IPS-18c (cell line): ENCODE measurements at regions not wholly inside any gene's neighbourhood (a gene's known extent, or its start where the extent isn't known, plus 50 kb on each side); places are given as distances from the start of the nearest gene placed in this dataset.
"Not testable (repeated sequence)": the region's sequence is repeated elsewhere in the genome, so short reads cannot be mapped to it uniquely, and the experiment has no call there.

Experiments used
- H3K4me3 ChIP-seq: 2 replicates; pipeline ENCODE4 v1.7.0; 2013; ENCODE audit warnings: low read depth, mild to moderate bottlenecking, low read length, moderate library complexity; ENCODE audit not compliant: insufficient read depth
- H3K9me3 ChIP-seq: one replicate; pipeline ENCODE4 v1.6.1; 2013; ENCODE audit warnings: mild to moderate bottlenecking, low read length, moderate library complexity; ENCODE audit not compliant: control insufficient read depth, insufficient read depth

- Histone ChIP-seq H3K4me3 (no peak overlapping the region), H3K9me3 (no peaks in the 10 kb centered on the region)
These were observed 883.1 kb downstream of the CDH18 start for GRCh38 chr5:19104948-19105347.

- no peak overlapping the region for H3K4me3 ChIP-seq
- H3K9me3 ChIP-seq: no peaks in the 10 kb centered on the region
These were observed 865.1 kb downstream of the CDH18 start for GRCh38 chr5:19122923-19123322.

GRCh38 chr5:19125956-19126713, 861.9 kb downstream of the CDH18 start:
- no peak overlapping the region for H3K4me3 ChIP-seq
- no peaks in the 10 kb centered on the region for H3K9me3 ChIP-seq

GRCh38 chr5:19140276-19140675, 847.7 kb downstream of the CDH18 start:
- Histone ChIP-seq H3K4me3 (no peak overlapping the region), H3K9me3 (no peaks in the 10 kb centered on the region)

GRCh38 chr5:19141937-19142524, 846.0 kb downstream of the CDH18 start:
- H3K4me3 ChIP-seq, H3K9me3 ChIP-seq: not testable (repeated sequence)

GRCh38 chr5:19142713-19143414, 845.1 kb downstream of the CDH18 start:
- not testable (repeated sequence) for H3K9me3 ChIP-seq, H3K4me3 ChIP-seq

- no peaks in the 10 kb centered on the region for H3K9me3 ChIP-seq
- H3K4me3 ChIP-seq: no peak overlapping the region
These were observed 844.1 kb downstream of the CDH18 start for GRCh38 chr5:19143935-19144334.

- H3K9me3 ChIP-seq: no peaks in the 10 kb centered on the region
- no peak overlapping the region for H3K4me3 ChIP-seq
These were observed 818.6 kb downstream of the CDH18 start for GRCh38 chr5:19169426-19169825.

GRCh38 chr5:19172926-19173470, 815.0 kb downstream of the CDH18 start:
- Histone ChIP-seq H3K9me3 (no peaks in the 10 kb centered on the region), H3K4me3 (no peak overlapping the region)

- Histone ChIP-seq H3K4me3 (no peak overlapping the region), H3K9me3 (no peaks in the 10 kb centered on the region)
These were observed 812.0 kb downstream of the CDH18 start for GRCh38 chr5:19175776-19176570.

GRCh38 chr5:19179571-19179970, 808.4 kb downstream of the CDH18 start:
- no peak overlapping the region for H3K4me3 ChIP-seq

GRCh38 chr5:19189176-19189575, 798.8 kb downstream of the CDH18 start:
- Histone ChIP-seq H3K9me3 (no peaks in the 10 kb centered on the region), H3K4me3 (no peak overlapping the region)

More at GRCh38 chr5:19179571-19179970, 808.4 kb downstream of the CDH18 start:
- H3K9me3 ChIP-seq: no peaks in the 10 kb centered on the region

- H3K4me3 ChIP-seq: no peak overlapping the region
- no peaks in the 10 kb centered on the region for H3K9me3 ChIP-seq
These were observed 794.4 kb downstream of the CDH18 start for GRCh38 chr5:19193631-19194030.

- Histone ChIP-seq H3K4me3 (no peak overlapping the region), H3K9me3 (no peaks in the 10 kb centered on the region)
These were observed 791.4 kb downstream of the CDH18 start for GRCh38 chr5:19196631-19197030.

GRCh38 chr5:19200251-19200650, 787.7 kb downstream of the CDH18 start:
- Histone ChIP-seq H3K9me3 (no peaks in the 10 kb centered on the region), H3K4me3 (no peak overlapping the region)

GRCh38 chr5:19208397-19208796, 779.6 kb downstream of the CDH18 start:
- Histone ChIP-seq H3K4me3 (no peak overlapping the region), H3K9me3 (no peaks in the 10 kb centered on the region)

- Histone ChIP-seq H3K4me3 (no peak overlapping the region), H3K9me3 (no peaks in the 10 kb centered on the region)
These were observed 777.1 kb downstream of the CDH18 start for GRCh38 chr5:19210886-19211285.
